H9 (cell line): ENCODE measurements at regions not wholly inside any gene's neighbourhood (a gene's known extent, or its start where the extent isn't known, plus 50 kb on each side); places are given as distances from the start of the nearest gene placed in this dataset.

Experiments used
- DNase-seq: peaks from one replicate; pipeline ENCODE4 v3.0.0-alpha.2; 2017
- H2AFZ ChIP-seq: one replicate; pipeline ENCODE4 v1.6.1; 2013; ENCODE audit warnings: mild to moderate bottlenecking, low read length, control low read depth, moderate library complexity
- H2AK5ac ChIP-seq: 2 replicates; pipeline ENCODE4 v1.6.1; 2013; ENCODE audit warnings: low read length, control low read depth, mixed read lengths; ENCODE audit not compliant: insufficient read length
- H2BK120ac ChIP-seq: one replicate; pipeline ENCODE4 v1.6.1; 2013; ENCODE audit warnings: low read depth, mild to moderate bottlenecking, low read length, control low read depth, inconsistent platforms; ENCODE audit not compliant: poor library complexity, severe bottlenecking
- H2BK12ac ChIP-seq: 2 replicates; pipeline ENCODE4 v1.6.1; 2013; ENCODE audit warnings: low read length, control low read depth, mixed read lengths, low read depth; ENCODE audit not compliant: insufficient read length
- H2BK15ac ChIP-seq: 2 replicates; pipeline ENCODE4 v1.6.1; 2013; ENCODE audit warnings: low read depth, low read length, control low read depth
- H2BK20ac ChIP-seq: one replicate; pipeline ENCODE4 v1.6.1; 2013; ENCODE audit warnings: low read depth, mild to moderate bottlenecking, low read length, control low read depth, inconsistent platforms; ENCODE audit not compliant: poor library complexity, severe bottlenecking
- H2BK5ac ChIP-seq: 2 replicates; pipeline ENCODE4 v1.6.1; 2013; ENCODE audit warnings: low read length, control low read depth, mixed read lengths; ENCODE audit not compliant: insufficient read length
- H3K14ac ChIP-seq: 2 replicates; pipeline ENCODE4 v1.6.1; 2013; ENCODE audit warnings: low read length, control low read depth; ENCODE audit not compliant: insufficient read depth
- H3K18ac ChIP-seq: 2 replicates; pipeline ENCODE4 v1.6.1; 2013; ENCODE audit warnings: low read depth, mild to moderate bottlenecking, mixed read lengths, low read length, control low read depth; ENCODE audit not compliant: insufficient read length
- H3K23ac ChIP-seq: 2 replicates; pipeline ENCODE4 v1.6.1; 2013; ENCODE audit warnings: low read length, control low read depth, mixed read lengths, low read depth; ENCODE audit not compliant: insufficient read length
- H3K23me2 ChIP-seq: 2 replicates; pipeline ENCODE4 v1.6.1; 2013; ENCODE audit warnings: low read depth, mild to moderate bottlenecking, mixed read lengths, low read length, control low read depth; ENCODE audit not compliant: insufficient read length, poor library complexity, severe bottlenecking
- H3K27ac ChIP-seq: 2 replicates; pipeline ENCODE4 v1.5.1; 2013; ENCODE audit warnings: low read length, control low read depth, mixed read lengths, low read depth; ENCODE audit not compliant: insufficient read length
- H3K27me3 ChIP-seq: 2 replicates; pipeline ENCODE4 v1.6.1; 2013; ENCODE audit warnings: low read length, control low read depth, inconsistent platforms; ENCODE audit not compliant: insufficient read depth
- H3K4ac ChIP-seq: 2 replicates; pipeline ENCODE4 v1.6.1; 2013; ENCODE audit warnings: low read depth, mild to moderate bottlenecking, control low read depth, inconsistent platforms, low read length, moderate library complexity
- H3K4me1 ChIP-seq: 2 replicates; pipeline ENCODE4 v1.6.1; 2013; ENCODE audit warnings: low read length, control low read depth, inconsistent platforms; ENCODE audit not compliant: insufficient read depth
- H3K4me2 ChIP-seq: 2 replicates; pipeline ENCODE4 v1.6.1; 2013; ENCODE audit warnings: low read length, control low read depth, mixed read lengths; ENCODE audit not compliant: insufficient read length, insufficient read depth
- H3K56ac ChIP-seq: 2 replicates; pipeline ENCODE4 v1.6.1; 2013; ENCODE audit warnings: low read depth, mild to moderate bottlenecking, mixed read lengths, low read length, control low read depth; ENCODE audit not compliant: insufficient read length
- H3K79me1 ChIP-seq: 2 replicates; pipeline ENCODE4 v1.6.1; 2013; ENCODE audit warnings: low read depth, mild to moderate bottlenecking, moderate library complexity, low read length, control low read depth, inconsistent platforms; ENCODE audit not compliant: insufficient read depth, poor library complexity, severe bottlenecking
- H3K79me2 ChIP-seq: 2 replicates; pipeline ENCODE4 v1.6.1; 2013; ENCODE audit warnings: low read length, control low read depth, inconsistent platforms; ENCODE audit not compliant: insufficient read depth
- H3K9ac ChIP-seq: 2 replicates; pipeline ENCODE4 v1.6.1; 2013; ENCODE audit warnings: low read length, control low read depth, mixed read lengths; ENCODE audit not compliant: insufficient read length; ENCODE audit errors: extremely low read depth
- H3K9me3 ChIP-seq: one replicate; pipeline ENCODE4 v1.6.1; 2013; ENCODE audit warnings: low read depth, low read length, inconsistent platforms; ENCODE audit not compliant: control insufficient read depth
- H3T11ph ChIP-seq: one replicate; pipeline ENCODE4 v1.6.1; 2013; ENCODE audit warnings: mild to moderate bottlenecking, low read length, control low read depth, inconsistent platforms
- H4K20me1 ChIP-seq: one replicate; pipeline ENCODE4 v1.6.1; 2013; ENCODE audit not compliant: control insufficient read depth, insufficient read length, insufficient read depth
- H4K5ac ChIP-seq: 2 replicates; pipeline ENCODE4 v1.6.1; 2013; ENCODE audit warnings: low read depth, mild to moderate bottlenecking, mixed read lengths, low read length, control low read depth; ENCODE audit not compliant: insufficient read length
- H4K8ac ChIP-seq: replicated peaks from 2 replicates; pipeline ENCODE4 v1.6.1; 2013; ENCODE audit warnings: low read length, control low read depth, mixed read lengths, low read depth; ENCODE audit not compliant: insufficient read length
- H4K91ac ChIP-seq: 2 replicates; pipeline ENCODE4 v1.6.1; 2013; ENCODE audit warnings: low read depth, mild to moderate bottlenecking, moderate library complexity, mixed read lengths, low read length, control low read depth; ENCODE audit not compliant: insufficient read length
- H3K27ac Mint-ChIP-seq, 3 experiments: 2 replicates in 2 of 3; 3 replicates in 1 of 3; pipeline ENCODE4 v1.8.0; 2020 to 2021; ENCODE audit warnings: mixed read lengths in 3 of 3, mild to moderate bottlenecking in 1 of 3, moderate library complexity in 1 of 3
- H3K27me3 Mint-ChIP-seq: 2 replicates; pipeline ENCODE4 v1.8.0; 2021; ENCODE audit warnings: low read depth, mild to moderate bottlenecking, moderate library complexity, mixed read lengths
- H3K36me3 Mint-ChIP-seq, 3 experiments: 2 replicates in 2 of 3; 3 replicates in 1 of 3; pipeline ENCODE4 v1.8.0; 2020 to 2021; ENCODE audit warnings: low read depth in 3 of 3, mixed read lengths in 3 of 3; ENCODE audit not compliant: insufficient read depth in 1 of 3
- H3K4me1 Mint-ChIP-seq, 2 experiments: 2 replicates each; pipeline ENCODE4 v1.8.0; 2020; ENCODE audit warnings: mixed read lengths in 2 of 2
- H3K4me3 Mint-ChIP-seq, 2 experiments: 2 replicates in 1 of 2; 3 replicates in 1 of 2; pipeline ENCODE4 v1.8.0; 2020 to 2021; ENCODE audit warnings: mild to moderate bottlenecking in 2 of 2, mixed read lengths in 2 of 2, moderate library complexity in 1 of 2
- H3K9me3 Mint-ChIP-seq, 2 experiments: 2 replicates in 1 of 2; 3 replicates in 1 of 2; pipeline ENCODE4 v1.8.0; 2020; ENCODE audit warnings: mild to moderate bottlenecking in 2 of 2, mixed read lengths in 2 of 2, moderate library complexity in 1 of 2
- TF ChIP-seq, protein P1 (sequence below): fragments of 200-600 bp; sonication (generic); conservative IDR thresholded peaks from 3 replicates; pipeline ENCODE4 v1.8.0; 2021; ENCODE audit warnings: antibody characterized with exemption, mild to moderate bottlenecking

DNA sequence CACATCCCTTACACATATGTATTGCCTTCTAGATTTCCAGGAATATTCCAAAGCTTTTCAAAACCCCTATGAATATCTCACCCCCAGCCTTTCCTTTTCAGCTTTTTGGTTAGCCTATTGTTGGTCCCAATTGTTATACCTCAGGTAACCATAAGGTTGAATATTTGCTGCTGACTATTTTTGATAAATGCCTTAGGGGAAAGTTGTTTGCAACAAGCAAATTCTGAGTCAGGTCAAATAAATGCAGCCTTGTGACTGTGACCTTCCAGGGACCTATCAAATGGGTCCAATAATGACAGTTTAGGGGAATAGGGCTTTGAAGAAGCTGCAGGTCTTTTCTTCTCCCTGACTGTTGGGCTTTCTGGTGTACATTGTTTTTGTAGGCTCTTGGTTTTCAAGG lies 699.7 kb downstream of the NTRK3 start:
- no peak overlapping the region for H2AFZ ChIP-seq
- Mint-ChIP-seq H3K4me3 (no peak overlapping the region), H3K4me1 (no peaks in the 10 kb centered on the region), H3K9me3 (peaks cover 4 to 9% of the 10 kb centered on the region in 2 experiments; a peak in 4 of 5 replicates), H3K36me3 (no peaks in the 10 kb centered on the region), H3K27ac (no peak overlapping the region), H3K27me3 (peaks cover 2% of the 10 kb centered on the region; the same call in 1 of the 2 replicates)
- H4K20me1 ChIP-seq = no peaks in the 10 kb centered on the region
- H3T11ph ChIP-seq = no peak overlapping the region
- no peak for DNase-seq
- no peak overlapping the region for H3K56ac ChIP-seq
- no peaks in the 10 kb centered on the region for H3K9me3 ChIP-seq
- no peaks in the 10 kb centered on the region for H3K27me3 ChIP-seq
- no peaks in the 10 kb centered on the region for H3K23me2 ChIP-seq
- no peaks in the 10 kb centered on the region for H3K4me1 ChIP-seq
- H3K79me1 ChIP-seq = no peaks in the 10 kb centered on the region
- no peak overlapping the region for H2BK5ac ChIP-seq
- H2AK5ac ChIP-seq = no peak overlapping the region
- no peak overlapping the region for H3K27ac ChIP-seq
- no peaks in the 10 kb centered on the region for H3K79me2 ChIP-seq
- H2BK12ac ChIP-seq = no peak overlapping the region
- H4K5ac ChIP-seq = no peak overlapping the region
- no peak overlapping the region for H3K9ac ChIP-seq
- H3K14ac ChIP-seq = no peak overlapping the region
- no peak overlapping the region for H4K8ac ChIP-seq
- H2BK15ac ChIP-seq = no peak overlapping the region
- TF ChIP-seq, protein P1, sequence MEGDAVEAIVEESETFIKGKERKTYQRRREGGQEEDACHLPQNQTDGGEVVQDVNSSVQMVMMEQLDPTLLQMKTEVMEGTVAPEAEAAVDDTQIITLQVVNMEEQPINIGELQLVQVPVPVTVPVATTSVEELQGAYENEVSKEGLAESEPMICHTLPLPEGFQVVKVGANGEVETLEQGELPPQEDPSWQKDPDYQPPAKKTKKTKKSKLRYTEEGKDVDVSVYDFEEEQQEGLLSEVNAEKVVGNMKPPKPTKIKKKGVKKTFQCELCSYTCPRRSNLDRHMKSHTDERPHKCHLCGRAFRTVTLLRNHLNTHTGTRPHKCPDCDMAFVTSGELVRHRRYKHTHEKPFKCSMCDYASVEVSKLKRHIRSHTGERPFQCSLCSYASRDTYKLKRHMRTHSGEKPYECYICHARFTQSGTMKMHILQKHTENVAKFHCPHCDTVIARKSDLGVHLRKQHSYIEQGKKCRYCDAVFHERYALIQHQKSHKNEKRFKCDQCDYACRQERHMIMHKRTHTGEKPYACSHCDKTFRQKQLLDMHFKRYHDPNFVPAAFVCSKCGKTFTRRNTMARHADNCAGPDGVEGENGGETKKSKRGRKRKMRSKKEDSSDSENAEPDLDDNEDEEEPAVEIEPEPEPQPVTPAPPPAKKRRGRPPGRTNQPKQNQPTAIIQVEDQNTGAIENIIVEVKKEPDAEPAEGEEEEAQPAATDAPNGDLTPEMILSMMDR = no peak
- H3K4me2 ChIP-seq = no peak overlapping the region
- no peak overlapping the region for H2BK120ac ChIP-seq
- no peak overlapping the region for H4K91ac ChIP-seq
- H3K18ac ChIP-seq = no peak overlapping the region
- no peak overlapping the region for H3K4ac ChIP-seq
- H2BK20ac ChIP-seq = no peak overlapping the region
- H3K23ac ChIP-seq = no peak overlapping the region
